ENCODE measurements at regions not wholly inside any gene's neighbourhood (a gene's known extent, or its start where the extent isn't known, plus 50 kb on each side); places are given as distances from the start of the nearest gene placed in this dataset.

DNA sequence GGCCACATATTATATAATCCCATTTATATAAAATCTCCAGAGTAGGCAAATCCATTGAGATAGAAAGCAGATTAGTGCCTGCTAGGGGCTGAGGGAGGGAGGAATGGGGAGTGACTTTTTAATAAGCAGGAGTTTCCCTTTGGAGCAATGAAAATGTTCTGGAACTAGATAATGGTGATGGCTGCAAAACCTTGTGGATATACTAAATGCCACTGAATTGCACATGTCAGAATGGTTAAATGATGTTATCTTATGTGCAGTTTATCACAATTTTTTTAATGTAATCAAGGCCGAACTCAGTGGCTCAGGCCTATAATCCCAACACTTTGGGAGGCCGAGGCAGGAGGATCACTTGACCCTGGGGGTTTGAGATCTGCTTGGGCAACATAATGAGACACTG lies 145.5 kb upstream of the AUTS2 start:
- H3K27ac Mint-ChIP-seq: no peak overlapping the region
- Histone ChIP-seq H3K4me2 (no peak overlapping the region), H3F3A (replicated peaks; ENCODE audit: low read depth) (0 out of 2 replicates have a peak, but pooled peaks cover 3% of the 10 kb centered on the region), H4K20me1 (replicated peaks; ENCODE audit: insufficient read depth) (no peaks in the 10 kb centered on the region), H3K4me1 (ENCODE audit: insufficient read depth) (peaks cover 12% of the 10 kb centered on the region), H3K4me3 (no peak overlapping the region), H3K27ac (ENCODE audit: low read depth) (no peak overlapping the region), H3K79me2 (replicated peaks; ENCODE audit: insufficient read depth) (no peaks in the 10 kb centered on the region), H3K36me3 (ENCODE audit: insufficient read depth) (no peaks in the 10 kb centered on the region), H3K27me3 (ENCODE audit: insufficient read depth) (peaks cover 19% of the 10 kb centered on the region), H3K9me2 (ENCODE audit: insufficient read depth) (no peaks in the 10 kb centered on the region), H2AFZ (no peak overlapping the region)
- no peak overlapping the region for H3K4me3 Mint-ChIP-seq
- no peaks in the 10 kb centered on the region for H3K36me3 Mint-ChIP-seq (ENCODE audit: low read depth)
- peaks cover 18% of the 10 kb centered on the region for H3K4me1 Mint-ChIP-seq
- DNase-seq (ENCODE audit: low spot score) (no peak), ATAC-seq (no peak)
- no peak for TF ChIP-seq POLR2AphosphoS5 (IDR thresholded peaks at IDR 0.05; ENCODE audit: low read depth)
- no peak for TF ChIP-seq ZNF114 (CRISPR knock-in tag; IDR thresholded peaks at IDR 0.05)
- no peak for TF ChIP-seq STAT1 (IDR thresholded peaks at IDR 0.05; ENCODE audit: unreplicated experiment)
- TF ChIP-seq EZH2 (IDR thresholded peaks at IDR 0.05; ENCODE audit: low read depth, unreplicated experiment): no peak
- TF ChIP-seq, protein P1, sequence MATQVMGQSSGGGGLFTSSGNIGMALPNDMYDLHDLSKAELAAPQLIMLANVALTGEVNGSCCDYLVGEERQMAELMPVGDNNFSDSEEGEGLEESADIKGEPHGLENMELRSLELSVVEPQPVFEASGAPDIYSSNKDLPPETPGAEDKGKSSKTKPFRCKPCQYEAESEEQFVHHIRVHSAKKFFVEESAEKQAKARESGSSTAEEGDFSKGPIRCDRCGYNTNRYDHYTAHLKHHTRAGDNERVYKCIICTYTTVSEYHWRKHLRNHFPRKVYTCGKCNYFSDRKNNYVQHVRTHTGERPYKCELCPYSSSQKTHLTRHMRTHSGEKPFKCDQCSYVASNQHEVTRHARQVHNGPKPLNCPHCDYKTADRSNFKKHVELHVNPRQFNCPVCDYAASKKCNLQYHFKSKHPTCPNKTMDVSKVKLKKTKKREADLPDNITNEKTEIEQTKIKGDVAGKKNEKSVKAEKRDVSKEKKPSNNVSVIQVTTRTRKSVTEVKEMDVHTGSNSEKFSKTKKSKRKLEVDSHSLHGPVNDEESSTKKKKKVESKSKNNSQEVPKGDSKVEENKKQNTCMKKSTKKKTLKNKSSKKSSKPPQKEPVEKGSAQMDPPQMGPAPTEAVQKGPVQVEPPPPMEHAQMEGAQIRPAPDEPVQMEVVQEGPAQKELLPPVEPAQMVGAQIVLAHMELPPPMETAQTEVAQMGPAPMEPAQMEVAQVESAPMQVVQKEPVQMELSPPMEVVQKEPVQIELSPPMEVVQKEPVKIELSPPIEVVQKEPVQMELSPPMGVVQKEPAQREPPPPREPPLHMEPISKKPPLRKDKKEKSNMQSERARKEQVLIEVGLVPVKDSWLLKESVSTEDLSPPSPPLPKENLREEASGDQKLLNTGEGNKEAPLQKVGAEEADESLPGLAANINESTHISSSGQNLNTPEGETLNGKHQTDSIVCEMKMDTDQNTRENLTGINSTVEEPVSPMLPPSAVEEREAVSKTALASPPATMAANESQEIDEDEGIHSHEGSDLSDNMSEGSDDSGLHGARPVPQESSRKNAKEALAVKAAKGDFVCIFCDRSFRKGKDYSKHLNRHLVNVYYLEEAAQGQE (IDR thresholded peaks at IDR 0.05; ENCODE audit: unreplicated experiment): no peak
- no peak for TF ChIP-seq EZH2phosphoT487 (IDR thresholded peaks at IDR 0.05; ENCODE audit: unreplicated experiment)
- TF ChIP-seq, protein P2, sequence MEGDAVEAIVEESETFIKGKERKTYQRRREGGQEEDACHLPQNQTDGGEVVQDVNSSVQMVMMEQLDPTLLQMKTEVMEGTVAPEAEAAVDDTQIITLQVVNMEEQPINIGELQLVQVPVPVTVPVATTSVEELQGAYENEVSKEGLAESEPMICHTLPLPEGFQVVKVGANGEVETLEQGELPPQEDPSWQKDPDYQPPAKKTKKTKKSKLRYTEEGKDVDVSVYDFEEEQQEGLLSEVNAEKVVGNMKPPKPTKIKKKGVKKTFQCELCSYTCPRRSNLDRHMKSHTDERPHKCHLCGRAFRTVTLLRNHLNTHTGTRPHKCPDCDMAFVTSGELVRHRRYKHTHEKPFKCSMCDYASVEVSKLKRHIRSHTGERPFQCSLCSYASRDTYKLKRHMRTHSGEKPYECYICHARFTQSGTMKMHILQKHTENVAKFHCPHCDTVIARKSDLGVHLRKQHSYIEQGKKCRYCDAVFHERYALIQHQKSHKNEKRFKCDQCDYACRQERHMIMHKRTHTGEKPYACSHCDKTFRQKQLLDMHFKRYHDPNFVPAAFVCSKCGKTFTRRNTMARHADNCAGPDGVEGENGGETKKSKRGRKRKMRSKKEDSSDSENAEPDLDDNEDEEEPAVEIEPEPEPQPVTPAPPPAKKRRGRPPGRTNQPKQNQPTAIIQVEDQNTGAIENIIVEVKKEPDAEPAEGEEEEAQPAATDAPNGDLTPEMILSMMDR (conservative IDR thresholded peaks at IDR 0.05; ENCODE audit: low read depth in 2 of 2): no peak
- TF ChIP-seq JUNB (IDR thresholded peaks at IDR 0.05; ENCODE audit: unreplicated experiment): no peak
- no peak for TF ChIP-seq NANOG (IDR thresholded peaks at IDR 0.05; ENCODE audit: borderline replicate concordance)
- TF ChIP-seq, protein P3, sequence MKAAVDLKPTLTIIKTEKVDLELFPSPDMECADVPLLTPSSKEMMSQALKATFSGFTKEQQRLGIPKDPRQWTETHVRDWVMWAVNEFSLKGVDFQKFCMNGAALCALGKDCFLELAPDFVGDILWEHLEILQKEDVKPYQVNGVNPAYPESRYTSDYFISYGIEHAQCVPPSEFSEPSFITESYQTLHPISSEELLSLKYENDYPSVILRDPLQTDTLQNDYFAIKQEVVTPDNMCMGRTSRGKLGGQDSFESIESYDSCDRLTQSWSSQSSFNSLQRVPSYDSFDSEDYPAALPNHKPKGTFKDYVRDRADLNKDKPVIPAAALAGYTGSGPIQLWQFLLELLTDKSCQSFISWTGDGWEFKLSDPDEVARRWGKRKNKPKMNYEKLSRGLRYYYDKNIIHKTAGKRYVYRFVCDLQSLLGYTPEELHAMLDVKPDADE (IDR thresholded peaks at IDR 0.05): no peak
- no peak for TF ChIP-seq ZNF331 (CRISPR knock-in tag; IDR thresholded peaks at IDR 0.05; ENCODE audit: low read depth)
- no peak for TF ChIP-seq CREB1 (CRISPR knock-in tag; IDR thresholded peaks at IDR 0.05; ENCODE audit: low read depth)
- TF ChIP-seq, protein P4, sequence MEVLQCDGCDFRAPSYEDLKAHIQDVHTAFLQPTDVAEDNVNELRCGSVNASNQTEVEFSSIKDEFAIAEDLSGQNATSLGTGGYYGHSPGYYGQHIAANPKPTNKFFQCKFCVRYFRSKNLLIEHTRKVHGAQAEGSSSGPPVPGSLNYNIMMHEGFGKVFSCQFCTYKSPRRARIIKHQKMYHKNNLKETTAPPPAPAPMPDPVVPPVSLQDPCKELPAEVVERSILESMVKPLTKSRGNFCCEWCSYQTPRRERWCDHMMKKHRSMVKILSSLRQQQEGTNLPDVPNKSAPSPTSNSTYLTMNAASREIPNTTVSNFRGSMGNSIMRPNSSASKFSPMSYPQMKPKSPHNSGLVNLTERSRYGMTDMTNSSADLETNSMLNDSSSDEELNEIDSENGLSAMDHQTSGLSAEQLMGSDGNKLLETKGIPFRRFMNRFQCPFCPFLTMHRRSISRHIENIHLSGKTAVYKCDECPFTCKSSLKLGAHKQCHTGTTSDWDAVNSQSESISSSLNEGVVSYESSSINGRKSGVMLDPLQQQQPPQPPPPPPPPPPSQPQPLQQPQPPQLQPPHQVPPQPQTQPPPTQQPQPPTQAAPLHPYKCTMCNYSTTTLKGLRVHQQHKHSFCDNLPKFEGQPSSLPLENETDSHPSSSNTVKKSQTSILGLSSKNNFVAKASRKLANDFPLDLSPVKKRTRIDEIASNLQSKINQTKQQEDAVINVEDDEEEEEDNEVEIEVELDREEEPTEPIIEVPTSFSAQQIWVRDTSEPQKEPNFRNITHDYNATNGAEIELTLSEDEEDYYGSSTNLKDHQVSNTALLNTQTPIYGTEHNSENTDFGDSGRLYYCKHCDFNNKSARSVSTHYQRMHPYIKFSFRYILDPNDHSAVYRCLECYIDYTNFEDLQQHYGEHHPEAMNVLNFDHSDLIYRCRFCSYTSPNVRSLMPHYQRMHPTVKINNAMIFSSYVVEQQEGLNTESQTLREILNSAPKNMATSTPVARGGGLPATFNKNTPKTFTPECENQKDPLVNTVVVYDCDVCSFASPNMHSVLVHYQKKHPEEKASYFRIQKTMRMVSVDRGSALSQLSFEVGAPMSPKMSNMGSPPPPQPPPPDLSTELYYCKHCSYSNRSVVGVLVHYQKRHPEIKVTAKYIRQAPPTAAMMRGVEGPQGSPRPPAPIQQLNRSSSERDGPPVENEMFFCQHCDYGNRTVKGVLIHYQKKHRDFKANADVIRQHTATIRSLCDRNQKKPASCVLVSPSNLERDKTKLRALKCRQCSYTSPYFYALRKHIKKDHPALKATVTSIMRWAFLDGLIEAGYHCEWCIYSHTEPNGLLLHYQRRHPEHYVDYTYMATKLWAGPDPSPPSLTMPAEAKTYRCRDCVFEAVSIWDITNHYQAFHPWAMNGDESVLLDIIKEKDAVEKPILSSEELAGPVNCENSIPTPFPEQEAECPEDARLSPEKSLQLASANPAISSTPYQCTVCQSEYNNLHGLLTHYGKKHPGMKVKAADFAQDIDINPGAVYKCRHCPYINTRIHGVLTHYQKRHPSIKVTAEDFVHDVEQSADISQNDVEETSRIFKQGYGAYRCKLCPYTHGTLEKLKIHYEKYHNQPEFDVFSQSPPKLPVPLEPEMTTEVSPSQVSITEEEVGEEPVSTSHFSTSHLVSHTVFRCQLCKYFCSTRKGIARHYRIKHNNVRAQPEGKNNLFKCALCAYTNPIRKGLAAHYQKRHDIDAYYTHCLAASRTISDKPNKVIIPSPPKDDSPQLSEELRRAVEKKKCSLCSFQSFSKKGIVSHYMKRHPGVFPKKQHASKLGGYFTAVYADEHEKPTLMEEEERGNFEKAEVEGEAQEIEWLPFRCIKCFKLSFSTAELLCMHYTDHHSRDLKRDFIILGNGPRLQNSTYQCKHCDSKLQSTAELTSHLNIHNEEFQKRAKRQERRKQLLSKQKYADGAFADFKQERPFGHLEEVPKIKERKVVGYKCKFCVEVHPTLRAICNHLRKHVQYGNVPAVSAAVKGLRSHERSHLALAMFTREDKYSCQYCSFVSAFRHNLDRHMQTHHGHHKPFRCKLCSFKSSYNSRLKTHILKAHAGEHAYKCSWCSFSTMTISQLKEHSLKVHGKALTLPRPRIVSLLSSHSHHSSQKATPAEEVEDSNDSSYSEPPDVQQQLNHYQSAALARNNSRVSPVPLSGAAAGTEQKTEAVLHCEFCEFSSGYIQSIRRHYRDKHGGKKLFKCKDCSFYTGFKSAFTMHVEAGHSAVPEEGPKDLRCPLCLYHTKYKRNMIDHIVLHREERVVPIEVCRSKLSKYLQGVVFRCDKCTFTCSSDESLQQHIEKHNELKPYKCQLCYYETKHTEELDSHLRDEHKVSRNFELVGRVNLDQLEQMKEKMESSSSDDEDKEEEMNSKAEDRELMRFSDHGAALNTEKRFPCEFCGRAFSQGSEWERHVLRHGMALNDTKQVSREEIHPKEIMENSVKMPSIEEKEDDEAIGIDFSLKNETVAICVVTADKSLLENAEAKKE (CRISPR knock-in tag; IDR thresholded peaks at IDR 0.05): no peak
- H3K27me3 Mint-ChIP-seq (ENCODE audit: insufficient read depth, low read depth, poor library complexity): peaks cover 17% of the 10 kb centered on the region
- no peaks in the 10 kb centered on the region for H3K9me3 Mint-ChIP-seq
